ENCODE measurements at regions not wholly inside any gene's neighbourhood (a gene's known extent, or its start where the extent isn't known, plus 50 kb on each side); places are given as distances from the start of the nearest gene placed in this dataset.

DNA sequence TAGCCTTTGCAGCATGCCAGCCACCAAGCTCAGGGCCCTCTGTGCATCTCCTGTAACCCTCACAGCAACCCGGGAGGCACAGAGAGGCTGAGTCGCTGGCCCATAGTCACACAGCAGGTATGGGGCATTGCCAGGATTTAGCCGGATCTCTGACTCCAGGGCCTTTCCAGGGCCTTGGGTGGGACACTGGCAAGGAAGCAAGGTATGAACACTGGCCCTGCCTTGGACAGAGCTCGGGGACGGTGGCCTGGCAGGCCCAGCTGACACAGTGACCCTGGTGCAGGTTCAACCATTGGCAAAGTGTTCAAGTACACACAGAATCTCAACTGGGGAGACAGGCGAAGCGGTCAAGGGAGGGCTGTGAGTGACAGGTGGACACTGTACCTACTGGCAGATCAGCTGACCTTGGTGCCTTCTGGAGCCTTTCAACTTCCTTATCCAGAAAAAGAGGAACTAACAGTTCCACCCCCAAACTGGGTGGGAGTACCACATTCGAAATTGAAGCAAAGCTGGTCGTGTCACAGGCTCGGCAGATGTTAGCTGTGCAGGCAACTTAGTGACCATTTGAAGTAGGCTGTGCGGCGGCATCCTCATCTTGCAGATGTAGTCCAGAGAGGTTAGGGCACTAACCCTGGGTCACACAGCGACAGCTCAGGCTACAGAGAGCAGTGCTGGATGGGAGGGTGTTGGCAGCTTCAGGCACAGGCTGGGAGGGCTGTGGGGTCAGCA lies 287.4 kb downstream of the SEC14L1 start:
- Histone ChIP-seq H3K9me3 (ENCODE audit: severe bottlenecking) (no peaks in the 10 kb centered on the region), H3K4me3 (ENCODE audit: severe bottlenecking) (no peak overlapping the region), H3K36me3 (ENCODE audit: low read depth) (peaks cover 16% of the 10 kb centered on the region), H3K27ac (ENCODE audit: poor library complexity, severe bottlenecking) (peak overlapping the region; percentile 95), H3K27me3 (ENCODE audit: insufficient read depth, poor library complexity, severe bottlenecking) (no peaks in the 10 kb centered on the region), H3K4me1 (ENCODE audit: insufficient read depth, poor library complexity, severe bottlenecking) (peaks cover 58% of the 10 kb centered on the region)
- no peak for ATAC-seq (ENCODE audit: low read depth)
- no peak for TF ChIP-seq CTCF (IDR thresholded peaks at IDR 0.05; ENCODE audit: poor library complexity, severe bottlenecking)
- no peak for DNase-seq (ENCODE audit: low spot score)

DNA sequence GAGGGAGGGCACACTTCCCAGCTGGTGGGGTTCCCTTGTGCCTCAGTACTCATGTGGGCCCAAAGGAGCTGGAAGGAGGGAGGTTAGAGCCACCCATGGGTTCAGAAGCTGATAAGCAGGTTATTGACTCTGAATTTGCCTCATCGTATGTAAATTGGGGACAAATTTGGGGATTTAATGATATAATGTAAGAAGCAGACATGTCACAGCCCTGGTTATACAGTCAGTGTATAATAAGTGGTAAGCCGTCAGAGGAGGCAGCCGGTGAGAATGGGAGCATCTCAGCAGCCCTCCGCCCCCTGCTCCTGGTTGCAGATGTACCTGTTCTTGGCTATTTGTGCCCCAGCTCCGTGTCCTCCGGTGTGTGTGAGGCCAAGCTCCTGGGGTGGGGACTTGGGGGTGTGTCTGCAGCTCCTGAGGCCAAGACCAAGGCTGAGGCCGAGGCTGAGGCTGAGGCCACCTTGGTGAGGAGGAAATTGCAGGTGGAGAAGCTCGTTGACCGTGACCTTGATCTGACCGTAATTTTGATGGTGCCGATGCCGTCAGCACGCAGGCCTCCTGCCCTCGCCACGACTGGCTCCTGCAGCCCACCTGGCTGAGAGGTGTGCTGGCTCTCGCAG lies 288.1 kb downstream of the SEC14L1 start:
- DNase-seq (ENCODE audit: low spot score) (no peak), ATAC-seq (ENCODE audit: low read depth) (no peak)
- Histone ChIP-seq H3K9me3 (ENCODE audit: severe bottlenecking) (no peaks in the 10 kb centered on the region), H3K36me3 (ENCODE audit: low read depth) (peaks cover 9% of the 10 kb centered on the region), H3K4me1 (ENCODE audit: insufficient read depth, poor library complexity, severe bottlenecking) (peaks cover 51% of the 10 kb centered on the region), H3K27me3 (ENCODE audit: insufficient read depth, poor library complexity, severe bottlenecking) (no peaks in the 10 kb centered on the region), H3K4me3 (ENCODE audit: severe bottlenecking) (no peak overlapping the region), H3K27ac (ENCODE audit: poor library complexity, severe bottlenecking) (peak overlapping the region; percentile 95)
- no peak for TF ChIP-seq CTCF (IDR thresholded peaks at IDR 0.05; ENCODE audit: poor library complexity, severe bottlenecking)

- Histone ChIP-seq H3K4me1 (ENCODE audit: insufficient read depth, poor library complexity, severe bottlenecking) (peaks cover 45% of the 10 kb centered on the region), H3K36me3 (ENCODE audit: low read depth) (peaks cover 6% of the 10 kb centered on the region), H3K4me3 (ENCODE audit: severe bottlenecking) (no peak overlapping the region), H3K27ac (ENCODE audit: poor library complexity, severe bottlenecking) (peak overlapping the region; percentile 95), H3K27me3 (ENCODE audit: insufficient read depth, poor library complexity, severe bottlenecking) (no peaks in the 10 kb centered on the region), H3K9me3 (ENCODE audit: severe bottlenecking) (no peaks in the 10 kb centered on the region)
- ATAC-seq (ENCODE audit: low read depth) (no peak), DNase-seq (ENCODE audit: low spot score) (no peak)
- no peak for TF ChIP-seq CTCF (IDR thresholded peaks at IDR 0.05; ENCODE audit: poor library complexity, severe bottlenecking)
Measured at GRCh38 chr17:77429369-77429968, 288.7 kb downstream of the SEC14L1 start.

DNA sequence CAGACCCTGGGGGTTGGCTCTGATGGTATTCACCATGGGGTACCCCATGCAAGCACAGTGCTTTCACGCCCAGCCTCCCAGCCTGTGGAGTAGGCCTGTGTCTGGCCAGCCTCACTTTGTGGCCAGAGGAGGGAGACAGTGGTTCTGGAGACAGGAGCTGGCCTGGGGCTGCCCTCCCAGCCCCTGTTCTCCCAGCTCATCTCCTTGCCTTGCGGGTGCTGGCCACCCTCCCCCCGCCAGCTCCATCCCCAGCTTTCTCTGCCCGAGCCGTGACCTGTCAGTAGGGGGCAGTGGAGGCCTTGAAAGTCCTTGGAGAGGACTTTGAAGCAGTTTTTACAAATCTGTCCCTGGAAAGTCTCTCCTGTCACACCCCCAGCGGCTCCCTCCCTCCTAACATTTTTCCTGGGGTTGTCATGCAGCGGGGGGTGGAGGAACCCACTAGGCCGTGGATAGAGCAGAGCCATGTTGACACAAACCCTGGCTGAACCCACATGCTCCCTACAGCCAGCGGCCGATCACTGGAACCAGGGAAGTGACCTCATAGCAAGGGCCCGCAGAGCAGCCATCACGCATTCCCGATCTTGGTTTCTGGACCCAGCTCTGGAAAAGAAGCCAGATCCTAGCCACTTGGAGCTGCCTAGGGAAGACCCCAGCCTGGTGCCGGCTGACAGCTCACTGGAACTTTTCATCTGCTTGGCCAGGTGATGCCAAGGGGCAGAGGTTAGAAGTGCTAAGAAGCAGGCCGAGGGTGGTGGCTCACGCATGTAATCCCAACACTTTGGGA lies 289.4 kb downstream of the SEC14L1 start:
- DNase-seq (ENCODE audit: low spot score), result no peak
- no peaks in the 10 kb centered on the region for H3K27me3 ChIP-seq (ENCODE audit: insufficient read depth, poor library complexity, severe bottlenecking)
- peak overlapping the region; percentile 95 for H3K27ac ChIP-seq (ENCODE audit: poor library complexity, severe bottlenecking)
- no peaks in the 10 kb centered on the region for H3K9me3 ChIP-seq (ENCODE audit: severe bottlenecking)
- peaks cover 10% of the 10 kb centered on the region for H3K36me3 ChIP-seq (ENCODE audit: low read depth)
- peak; percentile 81 for TF ChIP-seq CTCF (IDR thresholded peaks at IDR 0.05; ENCODE audit: poor library complexity, severe bottlenecking)
- no peak overlapping the region for H3K4me3 ChIP-seq (ENCODE audit: severe bottlenecking)
- H3K4me1 ChIP-seq (ENCODE audit: insufficient read depth, poor library complexity, severe bottlenecking), result peaks cover 38% of the 10 kb centered on the region
- ATAC-seq (ENCODE audit: low read depth), result peak; percentile 10; the same call in 2 of the 3 replicates

Measured in RWPE2 (cell line).